LNCaP clone FGC (cell line): ENCODE measurements at regions not wholly inside any gene's neighbourhood (a gene's known extent, or its start where the extent isn't known, plus 50 kb on each side); places are given as distances from the start of the nearest gene placed in this dataset.
A peak's percentile ranks its signal among the peaks of the same experiment; 100 is the strongest.

ENCODE experiments used
- DNase-seq: peaks from one replicate; pipeline ENCODE4 v3.0.0-alpha.2; 2011; ENCODE audit warnings: low read depth
- H3K4me3 ChIP-seq: 2 replicates; pipeline ENCODE4 v1.5.1; 2011; ENCODE audit warnings: mild to moderate bottlenecking, low read depth, low read length, control low read depth
- CTCF ChIP-seq: IDR thresholded peaks from 2 replicates; pipeline ENCODE4 v1.5.1; 2012; ENCODE audit warnings: mild to moderate bottlenecking; ENCODE audit not compliant: control insufficient read depth, insufficient read depth; ENCODE audit errors: extremely low read depth

GRCh38 chr6:134604014-134604676 is 286.2 kb upstream of the SGK1 start:
- TF ChIP-seq CTCF: no peak
- H3K4me3 ChIP-seq: no peak overlapping the region
- DNase-seq: no peak

- no peak for TF ChIP-seq CTCF
- H3K4me3 ChIP-seq: no peak overlapping the region
- DNase-seq: no peak
Observed at GRCh38 chr6:134603561-134603960, 285.6 kb upstream of the SGK1 start.

- no peak for DNase-seq
- TF ChIP-seq CTCF: no peak
- H3K4me3 ChIP-seq: no peak overlapping the region
Observed at GRCh38 chr6:134602123-134602522, 284.2 kb upstream of the SGK1 start.

GRCh38 chr6:134600671-134601070 is 282.8 kb upstream of the SGK1 start:
- DNase-seq: no peak
- TF ChIP-seq CTCF: no peak
- H3K4me3 ChIP-seq: no peak overlapping the region

GRCh38 chr6:134599079-134599478 is 281.2 kb upstream of the SGK1 start:
- peak; percentile 34 for DNase-seq
- H3K4me3 ChIP-seq: no peak overlapping the region
- TF ChIP-seq CTCF: no peak

- no peak for TF ChIP-seq CTCF
- H3K4me3 ChIP-seq: no peak overlapping the region
- no peak for DNase-seq
Observed at GRCh38 chr6:134596191-134596590, 278.3 kb upstream of the SGK1 start.

- no peak for TF ChIP-seq CTCF
- H3K4me3 ChIP-seq: no peak overlapping the region
- DNase-seq: no peak
Observed at GRCh38 chr6:134594881-134595280, 277.0 kb upstream of the SGK1 start.
